Progenitor cell of endocrine pancreas (in vitro differentiated cells): ENCODE measurements at regions not wholly inside any gene's neighbourhood (a gene's known extent, or its start where the extent isn't known, plus 50 kb on each side); places are given as distances from the start of the nearest gene placed in this dataset.

ENCODE experiments used
- DNase-seq: peaks from one replicate; pipeline ENCODE4 v3.0.0; 2021; ENCODE audit warnings: low spot score; ENCODE audit not compliant: unreplicated experiment
- H3K27ac Mint-ChIP-seq: 2 replicates; pipeline ENCODE4 v1.8.0; 2021; ENCODE audit warnings: mild to moderate bottlenecking, moderate library complexity, mixed read lengths
- H3K27me3 Mint-ChIP-seq: 2 replicates; pipeline ENCODE4 v1.8.0; 2021; ENCODE audit warnings: mixed read lengths
- H3K36me3 Mint-ChIP-seq: 2 replicates; pipeline ENCODE4 v1.8.0; 2022; ENCODE audit warnings: mixed read lengths; ENCODE audit not compliant: insufficient read depth
- H3K4me1 Mint-ChIP-seq: 2 replicates; pipeline ENCODE4 v1.8.0; 2021; ENCODE audit warnings: low read depth, mixed read lengths
- H3K4me3 Mint-ChIP-seq: 2 replicates; pipeline ENCODE4 v1.8.0; 2021; ENCODE audit warnings: low read depth, mild to moderate bottlenecking, moderate library complexity, mixed read lengths
- H3K9me3 Mint-ChIP-seq: 2 replicates; pipeline ENCODE4 v1.8.0; 2021; ENCODE audit warnings: low read depth, mixed read lengths
- TF ChIP-seq, protein P1 (sequence below): fragments of 200-600 bp; sonication (generic); IDR thresholded peaks from one replicate; pipeline ENCODE4 v1.5.0; 2021; ENCODE audit warnings: antibody characterized with exemption, mild to moderate bottlenecking; ENCODE audit not compliant: unreplicated experiment

DNA sequence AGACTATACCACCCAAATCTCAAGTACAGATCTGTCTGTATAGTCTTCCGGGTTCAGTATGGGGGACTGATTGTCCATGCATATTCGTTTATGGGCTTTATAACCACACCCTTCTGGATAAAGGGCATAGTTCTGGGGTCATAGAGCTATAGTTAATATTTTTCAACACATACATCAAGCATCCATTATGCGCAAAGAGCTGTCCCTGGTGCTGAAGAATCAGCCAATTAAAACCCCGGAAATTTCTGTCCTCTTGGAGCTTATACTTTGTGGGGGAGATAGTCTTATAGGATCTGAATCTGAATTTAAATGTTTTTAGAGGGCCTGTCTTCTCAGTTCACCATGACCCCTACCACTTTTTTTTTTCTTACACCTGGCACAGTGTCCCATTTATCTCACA lies 256.7 kb downstream of the SUDS3 start:
- TF ChIP-seq, protein P1, sequence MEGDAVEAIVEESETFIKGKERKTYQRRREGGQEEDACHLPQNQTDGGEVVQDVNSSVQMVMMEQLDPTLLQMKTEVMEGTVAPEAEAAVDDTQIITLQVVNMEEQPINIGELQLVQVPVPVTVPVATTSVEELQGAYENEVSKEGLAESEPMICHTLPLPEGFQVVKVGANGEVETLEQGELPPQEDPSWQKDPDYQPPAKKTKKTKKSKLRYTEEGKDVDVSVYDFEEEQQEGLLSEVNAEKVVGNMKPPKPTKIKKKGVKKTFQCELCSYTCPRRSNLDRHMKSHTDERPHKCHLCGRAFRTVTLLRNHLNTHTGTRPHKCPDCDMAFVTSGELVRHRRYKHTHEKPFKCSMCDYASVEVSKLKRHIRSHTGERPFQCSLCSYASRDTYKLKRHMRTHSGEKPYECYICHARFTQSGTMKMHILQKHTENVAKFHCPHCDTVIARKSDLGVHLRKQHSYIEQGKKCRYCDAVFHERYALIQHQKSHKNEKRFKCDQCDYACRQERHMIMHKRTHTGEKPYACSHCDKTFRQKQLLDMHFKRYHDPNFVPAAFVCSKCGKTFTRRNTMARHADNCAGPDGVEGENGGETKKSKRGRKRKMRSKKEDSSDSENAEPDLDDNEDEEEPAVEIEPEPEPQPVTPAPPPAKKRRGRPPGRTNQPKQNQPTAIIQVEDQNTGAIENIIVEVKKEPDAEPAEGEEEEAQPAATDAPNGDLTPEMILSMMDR = no peak
- Mint-ChIP-seq H3K9me3 (no peaks in the 10 kb centered on the region), H3K36me3 (no peaks in the 10 kb centered on the region), H3K27me3 (peaks cover 24% of the 10 kb centered on the region), H3K4me1 (peaks cover 4% of the 10 kb centered on the region), H3K27ac (no peak overlapping the region), H3K4me3 (no peak overlapping the region)
- no peak for DNase-seq

DNA sequence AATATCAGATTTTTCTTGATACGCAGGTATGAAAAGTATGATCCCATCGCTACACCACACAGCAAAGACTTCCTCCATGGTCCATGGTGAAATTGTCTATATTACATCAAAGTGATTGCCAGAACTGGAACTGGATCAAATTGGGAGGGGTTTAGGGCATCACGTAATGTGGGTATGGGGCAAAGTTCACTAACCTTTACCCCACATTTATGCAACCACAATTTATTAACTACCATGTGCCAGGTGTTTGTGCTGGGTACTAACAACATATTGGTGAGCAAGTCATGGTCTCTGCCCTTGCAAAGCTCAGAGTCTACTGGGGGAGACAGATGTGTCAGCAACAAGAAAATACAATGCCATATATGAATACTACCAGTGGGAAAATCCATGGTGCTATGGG lies 258.9 kb downstream of the SUDS3 start:
- peaks cover 24% of the 10 kb centered on the region for H3K27me3 Mint-ChIP-seq
- H3K36me3 Mint-ChIP-seq = no peaks in the 10 kb centered on the region
- H3K9me3 Mint-ChIP-seq = no peaks in the 10 kb centered on the region
- peaks cover 8% of the 10 kb centered on the region for H3K4me1 Mint-ChIP-seq
- no peak for DNase-seq
- TF ChIP-seq, protein P1 = no peak
- H3K27ac Mint-ChIP-seq = no peak overlapping the region
- H3K4me3 Mint-ChIP-seq = no peak overlapping the region

DNA sequence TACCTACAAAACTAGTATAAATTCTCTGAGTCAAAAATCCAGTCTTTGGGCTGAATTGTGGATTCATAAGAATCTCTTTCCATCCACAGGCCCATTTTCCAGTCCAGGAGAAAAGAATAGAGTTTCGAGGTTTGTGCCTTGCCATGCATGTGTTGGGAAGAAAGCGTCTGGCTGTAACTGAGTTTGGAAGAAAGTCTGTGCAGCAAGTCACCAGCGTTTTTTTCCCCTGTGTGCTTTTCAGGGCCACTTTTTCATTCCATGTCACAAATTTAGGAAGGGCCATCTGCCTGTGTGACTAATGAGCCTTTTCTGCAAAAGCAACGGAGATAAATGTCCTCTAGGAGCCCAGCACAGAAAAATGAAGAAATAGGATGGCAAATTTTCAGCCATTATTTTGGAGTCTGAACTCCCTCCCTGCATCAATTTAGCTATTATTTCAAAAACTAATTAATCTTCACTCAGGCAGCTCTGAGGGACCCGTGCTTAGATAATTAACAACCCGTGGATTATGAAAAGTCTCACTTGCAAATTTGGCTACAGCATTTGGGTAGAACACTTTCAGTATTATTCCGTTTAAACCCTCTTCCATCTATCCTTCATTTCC lies 261.5 kb downstream of the SUDS3 start:
- H3K27me3 Mint-ChIP-seq = peaks cover 18% of the 10 kb centered on the region
- H3K9me3 Mint-ChIP-seq = no peaks in the 10 kb centered on the region
- H3K4me1 Mint-ChIP-seq = peaks cover 8% of the 10 kb centered on the region
- no peak overlapping the region for H3K27ac Mint-ChIP-seq
- no peak overlapping the region for H3K4me3 Mint-ChIP-seq
- TF ChIP-seq, protein P1 = no peak
- no peak for DNase-seq
- no peaks in the 10 kb centered on the region for H3K36me3 Mint-ChIP-seq

DNA sequence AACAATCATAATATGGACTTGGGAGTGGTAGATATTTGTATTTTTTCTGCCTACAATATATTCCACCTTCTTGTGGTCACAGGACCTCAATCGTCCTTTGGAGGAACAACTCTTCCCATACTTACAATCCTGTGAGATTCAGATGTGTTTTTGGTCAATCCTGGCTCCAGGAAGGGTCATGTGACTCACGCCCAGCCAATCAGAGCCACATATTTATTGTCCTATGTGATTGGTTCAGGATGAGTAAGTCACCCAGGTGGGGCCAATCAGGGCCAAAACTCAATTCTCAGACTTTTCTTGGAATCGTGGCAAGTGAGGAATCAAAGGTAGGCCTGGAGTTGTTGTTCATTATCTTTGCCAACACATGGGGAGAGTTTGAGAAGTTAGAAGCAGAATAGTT lies 264.9 kb downstream of the SUDS3 start:
- no peak overlapping the region for H3K27ac Mint-ChIP-seq
- H3K9me3 Mint-ChIP-seq = no peaks in the 10 kb centered on the region
- H3K36me3 Mint-ChIP-seq = no peaks in the 10 kb centered on the region
- H3K4me3 Mint-ChIP-seq = no peak overlapping the region
- TF ChIP-seq, protein P1 = no peak
- H3K4me1 Mint-ChIP-seq = peaks cover 8% of the 10 kb centered on the region
- no peak for DNase-seq
- peaks cover 14% of the 10 kb centered on the region for H3K27me3 Mint-ChIP-seq

DNA sequence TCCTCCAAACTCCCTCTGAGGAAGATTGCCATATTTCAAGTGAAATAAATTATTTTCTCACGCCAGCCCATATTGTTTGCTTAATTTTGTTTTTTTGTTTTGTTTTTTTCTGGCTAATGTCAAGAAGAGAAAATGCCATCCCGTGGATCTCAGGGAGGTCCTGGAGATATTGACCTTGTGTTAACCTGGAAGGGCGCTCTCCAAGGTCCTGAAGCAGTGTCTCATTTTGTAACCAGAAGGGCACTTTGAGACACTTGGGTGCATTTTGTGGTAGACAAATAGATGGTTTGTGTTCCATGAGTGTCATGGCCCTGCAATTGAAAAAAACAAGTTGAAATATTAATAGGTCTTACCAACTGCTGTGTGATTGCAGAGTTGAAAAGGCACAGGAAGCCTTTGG lies 268.9 kb downstream of the SUDS3 start:
- peak; percentile 69 for DNase-seq
- no peaks in the 10 kb centered on the region for H3K36me3 Mint-ChIP-seq

More for the DNA sequence above, 268.9 kb downstream of the SUDS3 start:
- no peak overlapping the region for H3K4me3 Mint-ChIP-seq
- H3K27me3 Mint-ChIP-seq = peaks cover 31% of the 10 kb centered on the region
- TF ChIP-seq, protein P1 = no peak
- no peaks in the 10 kb centered on the region for H3K4me1 Mint-ChIP-seq
- H3K9me3 Mint-ChIP-seq = no peaks in the 10 kb centered on the region
- no peak overlapping the region for H3K27ac Mint-ChIP-seq
